Trophoblast cell (in vitro differentiated cells and primary cell): ENCODE measurements at regions not wholly inside any gene's neighbourhood (a gene's known extent, or its start where the extent isn't known, plus 50 kb on each side); places are given as distances from the start of the nearest gene placed in this dataset.

Experiments used
- DNase-seq, 2 donors: peaks; one replicate each; pipeline ENCODE4 v3.0.0-alpha.2; 2016
- H2AFZ ChIP-seq: 2 replicates; pipeline ENCODE4 v1.6.1; 2013; ENCODE audit warnings: low read length, moderate library complexity, mild to moderate bottlenecking; ENCODE audit not compliant: insufficient read depth, poor library complexity
- H2AK5ac ChIP-seq: 2 replicates; pipeline ENCODE4 v1.6.1; 2013; ENCODE audit warnings: mild to moderate bottlenecking, low read length
- H2BK120ac ChIP-seq: 2 replicates; pipeline ENCODE4 v1.6.1; 2013; ENCODE audit warnings: low read length, mild to moderate bottlenecking, moderate library complexity; ENCODE audit not compliant: insufficient read depth, poor library complexity
- H2BK12ac ChIP-seq: 2 replicates; pipeline ENCODE4 v1.6.1; 2013; ENCODE audit warnings: mild to moderate bottlenecking, low read length, moderate library complexity
- H2BK5ac ChIP-seq: 2 replicates; pipeline ENCODE4 v1.6.1; 2013; ENCODE audit warnings: low read length, low read depth, moderate library complexity, mild to moderate bottlenecking; ENCODE audit not compliant: poor library complexity
- H3K14ac ChIP-seq: 2 replicates; pipeline ENCODE4 v1.6.1; 2013; ENCODE audit warnings: mild to moderate bottlenecking, low read length
- H3K18ac ChIP-seq: 2 replicates; pipeline ENCODE4 v1.6.1; 2013; ENCODE audit warnings: mild to moderate bottlenecking, low read length
- H3K23ac ChIP-seq: 2 replicates; pipeline ENCODE4 v1.6.1; 2013; ENCODE audit warnings: low read length
- H3K27ac ChIP-seq: 2 replicates; pipeline ENCODE4 v1.5.1; 2013; ENCODE audit warnings: low read depth, mild to moderate bottlenecking, inconsistent platforms, low read length, moderate library complexity
- H3K27me3 ChIP-seq: 2 replicates; pipeline ENCODE4 v1.6.1; 2013; ENCODE audit warnings: inconsistent platforms, mild to moderate bottlenecking, low read length, moderate library complexity; ENCODE audit not compliant: insufficient read depth
- H3K36me3 ChIP-seq, 2 experiments: 1 replicate in 1 of 2; 2 replicates in 1 of 2; pipeline ENCODE4 v1.6.1; 2013; ENCODE audit warnings: low read length in 2 of 2, mild to moderate bottlenecking in 2 of 2, moderate library complexity in 1 of 2; ENCODE audit not compliant: insufficient read depth in 2 of 2, control insufficient read depth in 1 of 2
- H3K4ac ChIP-seq: 2 replicates; pipeline ENCODE4 v1.6.1; 2013; ENCODE audit warnings: low read depth, mild to moderate bottlenecking, low read length, moderate library complexity
- H3K4me1 ChIP-seq, 2 experiments: 1 replicate in 1 of 2; 2 replicates in 1 of 2; pipeline ENCODE4 v1.6.1; 2013; ENCODE audit warnings: low read length in 2 of 2, mild to moderate bottlenecking in 2 of 2, moderate library complexity in 1 of 2; ENCODE audit not compliant: insufficient read depth in 2 of 2, control insufficient read depth in 1 of 2
- H3K4me2 ChIP-seq: 2 replicates; pipeline ENCODE4 v1.6.1; 2013; ENCODE audit warnings: inconsistent platforms, mild to moderate bottlenecking, low read length, moderate library complexity
- H3K4me3 ChIP-seq: 2 replicates; pipeline ENCODE4 v1.5.1; 2013; ENCODE audit warnings: mild to moderate bottlenecking, low read depth, low read length, inconsistent platforms
- H3K79me1 ChIP-seq: one replicate; pipeline ENCODE4 v1.6.1; 2013; ENCODE audit warnings: low read length
- H3K79me2 ChIP-seq: 2 replicates; pipeline ENCODE4 v1.6.1; 2013; ENCODE audit warnings: low read length, mild to moderate bottlenecking; ENCODE audit not compliant: control insufficient read depth, insufficient read depth, poor library complexity
- H3K9ac ChIP-seq: 2 replicates; pipeline ENCODE4 v1.6.1; 2013; ENCODE audit warnings: mild to moderate bottlenecking, low read length
- H3K9me3 ChIP-seq: 2 replicates; pipeline ENCODE4 v1.6.1; 2013; ENCODE audit warnings: low read depth, mild to moderate bottlenecking, control low read depth, inconsistent platforms, low read length; ENCODE audit not compliant: insufficient read depth
- H4K12ac ChIP-seq: 2 replicates; pipeline ENCODE4 v1.6.1; 2013; ENCODE audit warnings: low read depth, mild to moderate bottlenecking, low read length, moderate library complexity
- H4K8ac ChIP-seq: 2 replicates; pipeline ENCODE4 v1.6.1; 2013; ENCODE audit warnings: low read depth, mild to moderate bottlenecking, low read length, moderate library complexity
- H4K91ac ChIP-seq: one replicate; pipeline ENCODE4 v1.6.1; 2013; ENCODE audit warnings: low read depth, mild to moderate bottlenecking, low read length, moderate library complexity
- WGBS: extraction: QIAGEN DNeasy Blood & Tissue Kit; methylation state at CpG from one replicate; pipeline ENCODE4 v1.1.7; 2013; ENCODE audit warnings: missing lambda C conversion rate; ENCODE audit not compliant: insufficient read length, insufficient coverage; ENCODE audit errors: extremely low coverage; 5-methylcytosine and 5-hydroxymethylcytosine counted together

GRCh38 chr4:136458326-136458725, 1074.0 kb downstream of the PCDH18 start:
- Histone ChIP-seq H3K4me1 (no peaks in the 10 kb centered on the region), H3K27me3 (no peaks in the 10 kb centered on the region), H3K4me3 (no peak overlapping the region), H4K91ac (no peak overlapping the region), H3K14ac (no peak overlapping the region), H3K79me1 (no peaks in the 10 kb centered on the region), H3K79me2 (no peaks in the 10 kb centered on the region), H3K27ac (no peak overlapping the region), H2AK5ac (no peak overlapping the region), H3K4ac (no peak overlapping the region), H3K23ac (no peak overlapping the region), H3K36me3 (no peaks in the 10 kb centered on the region), H2BK120ac (no peak overlapping the region), H4K12ac (no peak overlapping the region), H2BK12ac (no peak overlapping the region), H3K9ac (no peak overlapping the region), H4K8ac (no peak overlapping the region), H3K4me2 (no peak overlapping the region), H3K9me3 (peaks cover 5% of the 10 kb centered on the region), H2AFZ (no peak overlapping the region), H3K18ac (no peak overlapping the region), H2BK5ac (no peak overlapping the region)
- no CpG with 5 or more reads among the region's 4 CpGs for WGBS
- DNase-seq: no peak

- Histone ChIP-seq H4K8ac (no peak overlapping the region), H2AK5ac (no peak overlapping the region), H3K23ac (no peak overlapping the region), H3K9ac (no peak overlapping the region), H2AFZ (no peak overlapping the region), H3K79me2 (no peaks in the 10 kb centered on the region), H4K91ac (no peak overlapping the region), H3K4ac (no peak overlapping the region), H3K14ac (no peak overlapping the region), H3K9me3 (peaks cover 5% of the 10 kb centered on the region), H3K18ac (no peak overlapping the region), H3K4me2 (no peak overlapping the region), H3K27ac (no peak overlapping the region), H3K36me3 (no peaks in the 10 kb centered on the region), H3K4me3 (no peak overlapping the region), H4K12ac (no peak overlapping the region), H2BK5ac (no peak overlapping the region), H2BK12ac (no peak overlapping the region), H3K79me1 (no peaks in the 10 kb centered on the region), H3K27me3 (no peaks in the 10 kb centered on the region), H3K4me1 (no peaks in the 10 kb centered on the region), H2BK120ac (no peak overlapping the region)
- WGBS: no CpG with 5 or more reads among the region's 5 CpGs
- no peak for DNase-seq
These were observed 1074.7 kb downstream of the PCDH18 start for GRCh38 chr4:136457577-136457976.

- H3K36me3 ChIP-seq: no peaks in the 10 kb centered on the region
- H3K27ac ChIP-seq: no peak overlapping the region
- DNase-seq: no peak
- H3K4me2 ChIP-seq: no peak overlapping the region
- no peak overlapping the region for H3K14ac ChIP-seq
- H3K23ac ChIP-seq: no peak overlapping the region
- no peak overlapping the region for H3K18ac ChIP-seq
- no peak overlapping the region for H2BK120ac ChIP-seq
- H3K4me1 ChIP-seq: no peaks in the 10 kb centered on the region
- no peaks in the 10 kb centered on the region for H3K79me1 ChIP-seq
- H4K12ac ChIP-seq: no peak overlapping the region
- no peak overlapping the region for H2AK5ac ChIP-seq
- no peaks in the 10 kb centered on the region for H3K79me2 ChIP-seq
- H2BK12ac ChIP-seq: no peak overlapping the region
- no peaks in the 10 kb centered on the region for H3K27me3 ChIP-seq
- H2BK5ac ChIP-seq: no peak overlapping the region
- WGBS: no CpG with 5 or more reads among the region's 2 CpGs
- H3K4ac ChIP-seq: no peak overlapping the region
- no peak overlapping the region for H3K4me3 ChIP-seq
- no peak overlapping the region for H4K91ac ChIP-seq
- H3K9me3 ChIP-seq: peaks cover 5% of the 10 kb centered on the region
- no peak overlapping the region for H2AFZ ChIP-seq
- H4K8ac ChIP-seq: no peak overlapping the region
- no peak overlapping the region for H3K9ac ChIP-seq
These were observed 1075.3 kb downstream of the PCDH18 start for GRCh38 chr4:136457004-136457403.

GRCh38 chr4:136443006-136443405, 1089.3 kb downstream of the PCDH18 start:
- Histone ChIP-seq H3K79me1 (no peaks in the 10 kb centered on the region), H2BK120ac (no peak overlapping the region), H2BK12ac (no peak overlapping the region), H3K9ac (no peak overlapping the region), H3K4ac (no peak overlapping the region), H4K12ac (no peak overlapping the region), H4K8ac (no peak overlapping the region), H2AK5ac (no peak overlapping the region), H3K4me1 (no peaks in the 10 kb centered on the region), H3K27me3 (no peaks in the 10 kb centered on the region), H2AFZ (no peak overlapping the region), H3K36me3 (no peaks in the 10 kb centered on the region), H3K4me3 (no peak overlapping the region), H3K14ac (no peak overlapping the region), H3K18ac (no peak overlapping the region), H3K23ac (no peak overlapping the region), H3K27ac (no peak overlapping the region), H2BK5ac (no peak overlapping the region), H3K9me3 (no peaks in the 10 kb centered on the region), H3K79me2 (no peaks in the 10 kb centered on the region), H4K91ac (no peak overlapping the region), H3K4me2 (no peak overlapping the region)
- no CpG with 5 or more reads among the region's 4 CpGs for WGBS
- no peak for DNase-seq
